ENCODE measurements at regions not wholly inside any gene's neighbourhood (a gene's known extent, or its start where the extent isn't known, plus 50 kb on each side); places are given as distances from the start of the nearest gene placed in this dataset.

DNA sequence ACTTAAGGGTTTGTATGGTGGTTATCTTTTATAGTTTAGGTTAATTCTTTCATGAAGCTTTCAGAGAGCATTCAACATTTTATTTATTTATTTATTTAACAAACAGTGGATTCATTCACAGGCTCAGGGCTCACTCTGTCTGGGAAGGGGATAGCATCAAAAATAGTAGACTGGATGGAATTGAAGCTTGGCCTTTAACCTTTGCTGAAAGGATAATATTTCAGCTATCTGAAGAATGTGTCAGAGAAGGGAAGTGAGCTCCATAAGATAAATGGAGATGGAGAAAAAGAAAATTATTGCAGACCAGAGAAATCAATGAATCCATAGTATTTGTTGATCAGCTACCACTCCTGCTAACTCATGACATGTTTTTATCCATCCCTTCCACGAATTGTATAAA, 305.6 kb downstream of the COG6 start:
- H2AFZ ChIP-seq (ENCODE audit: low read length): no peak overlapping the region
- no peak overlapping the region for H3K27ac ChIP-seq (replicated peaks; ENCODE audit: low read length)

GRCh38 chr13:39963612-39964011, 308.1 kb downstream of the COG6 start:
- no peak overlapping the region for H3K4me2 ChIP-seq (ENCODE audit: insufficient read depth, low read length, poor library complexity, severe bottlenecking)
- no peak overlapping the region for H3K9ac ChIP-seq (ENCODE audit: low read depth, low read length, poor library complexity)
- no peak overlapping the region for H3K4ac ChIP-seq (ENCODE audit: low read length)
- H3K79me1 ChIP-seq (ENCODE audit: low read depth, low read length): no peaks in the 10 kb centered on the region
- DNase-seq (ENCODE audit: low spot score): no peak
- no peak overlapping the region for H4K91ac ChIP-seq (ENCODE audit: low read depth, low read length, poor library complexity)
- H3K4me1 ChIP-seq (ENCODE audit: control insufficient read depth in 2 of 2, insufficient read depth in 1 of 2, low read depth in 1 of 2, low read length in 2 of 2): peaks cover 0 to 7% of the 10 kb centered on the region in 2 donors
- H3K36me3 ChIP-seq (replicated peaks in 1 of 2; ENCODE audit: control insufficient read depth in 2 of 2, insufficient read depth in 2 of 2, low read length in 2 of 2): no peaks in the 10 kb centered on the region
- no peak overlapping the region for H2BK12ac ChIP-seq (ENCODE audit: low read length)
- no peak overlapping the region for H2BK15ac ChIP-seq (ENCODE audit: low read length)
- WGBS, 2 donors (ENCODE audit: extremely low coverage in 2 of 2, insufficient read length in 2 of 2, insufficient replicate concordance in 1 of 2): no CpG with 5 or more reads among the region's 1 CpG
- H3K27me3 ChIP-seq (ENCODE audit: control insufficient read depth in 3 of 3, insufficient read depth in 3 of 3, low read depth in 1 of 3, low read length in 3 of 3): no peaks in the 10 kb centered on the region
- H2BK120ac ChIP-seq (ENCODE audit: low read depth, low read length): no peak overlapping the region
- no peak overlapping the region for H4K8ac ChIP-seq (ENCODE audit: low read depth, low read length)
- no peak overlapping the region for H2AK5ac ChIP-seq (ENCODE audit: low read depth, low read length)
- no peak overlapping the region for H3K18ac ChIP-seq (ENCODE audit: low read length)
- H3K9me3 ChIP-seq (replicated peaks in 1 of 2; ENCODE audit: control insufficient read depth in 2 of 2, insufficient read depth in 1 of 2, low read depth in 1 of 2, low read length in 2 of 2): no peaks in the 10 kb centered on the region
- H2AFZ ChIP-seq (ENCODE audit: low read length): no peak overlapping the region
- H3K23ac ChIP-seq (ENCODE audit: low read depth, low read length, poor library complexity): no peak overlapping the region
- no peak overlapping the region for H3K27ac ChIP-seq (replicated peaks; ENCODE audit: low read length)
- H3K4me3 ChIP-seq (ENCODE audit: low read length in 2 of 2): no peak overlapping the region
- no peak overlapping the region for H3K14ac ChIP-seq (ENCODE audit: low read length)
- H2BK5ac ChIP-seq (ENCODE audit: low read length): no peak overlapping the region

More for the DNA sequence above, 305.6 kb downstream of the COG6 start:
- Histone ChIP-seq H4K91ac (ENCODE audit: low read depth, low read length, poor library complexity) (no peak overlapping the region), H2BK15ac (ENCODE audit: low read length) (no peak overlapping the region), H3K4ac (ENCODE audit: low read length) (no peak overlapping the region), H2AK5ac (ENCODE audit: low read depth, low read length) (no peak overlapping the region), H3K4me1 (ENCODE audit: control insufficient read depth in 2 of 2, insufficient read depth in 1 of 2, low read depth in 1 of 2, low read length in 2 of 2) (peaks cover 0 to 7% of the 10 kb centered on the region in 2 donors), H3K9me3 (replicated peaks in 1 of 2; ENCODE audit: control insufficient read depth in 2 of 2, insufficient read depth in 1 of 2, low read depth in 1 of 2, low read length in 2 of 2) (no peaks in the 10 kb centered on the region), H2BK5ac (ENCODE audit: low read length) (no peak overlapping the region), H3K18ac (ENCODE audit: low read length) (no peak overlapping the region), H2BK12ac (ENCODE audit: low read length) (no peak overlapping the region), H3K14ac (ENCODE audit: low read length) (no peak overlapping the region), H3K4me2 (ENCODE audit: insufficient read depth, low read length, poor library complexity, severe bottlenecking) (no peak overlapping the region), H4K8ac (ENCODE audit: low read depth, low read length) (no peak overlapping the region), H3K27me3 (ENCODE audit: control insufficient read depth in 3 of 3, insufficient read depth in 3 of 3, low read depth in 1 of 3, low read length in 3 of 3) (no peaks in the 10 kb centered on the region), H3K36me3 (replicated peaks in 1 of 2; ENCODE audit: control insufficient read depth in 2 of 2, insufficient read depth in 2 of 2, low read length in 2 of 2) (no peaks in the 10 kb centered on the region), H3K9ac (ENCODE audit: low read depth, low read length, poor library complexity) (no peak overlapping the region), H2BK120ac (ENCODE audit: low read depth, low read length) (no peak overlapping the region), H3K79me1 (ENCODE audit: low read depth, low read length) (no peaks in the 10 kb centered on the region), H3K23ac (ENCODE audit: low read depth, low read length, poor library complexity) (no peak overlapping the region), H3K4me3 (ENCODE audit: low read length in 2 of 2) (no peak overlapping the region)
- WGBS, 2 donors (ENCODE audit: extremely low coverage in 2 of 2, insufficient read length in 2 of 2, insufficient replicate concordance in 1 of 2): no CpG with 5 or more reads among the region's 1 CpG
- no peak for DNase-seq (ENCODE audit: low spot score)

DNA sequence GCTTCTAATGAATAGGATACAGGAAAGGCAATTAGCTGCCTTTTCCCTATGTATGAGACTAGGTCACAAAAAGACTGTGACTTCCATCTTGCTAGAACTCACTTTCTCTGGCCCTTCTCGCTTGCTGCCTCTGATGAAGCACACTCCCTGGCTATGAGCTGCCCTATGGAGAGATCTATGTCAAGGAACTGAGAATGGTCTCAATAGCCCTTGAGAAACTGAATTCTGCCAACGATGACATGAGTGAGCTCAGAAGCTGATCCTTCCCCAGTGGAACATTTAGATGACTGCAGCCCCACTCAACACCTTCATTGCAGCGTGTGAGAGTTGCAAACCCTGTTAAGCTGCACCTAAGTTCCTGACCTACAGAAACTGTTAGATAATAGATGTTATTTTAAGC, 309.8 kb downstream of the COG6 start:
- WGBS, 2 donors (ENCODE audit: extremely low coverage in 2 of 2, insufficient read length in 2 of 2, insufficient replicate concordance in 1 of 2): no CpG with 5 or more reads among the region's 3 CpGs

DNA sequence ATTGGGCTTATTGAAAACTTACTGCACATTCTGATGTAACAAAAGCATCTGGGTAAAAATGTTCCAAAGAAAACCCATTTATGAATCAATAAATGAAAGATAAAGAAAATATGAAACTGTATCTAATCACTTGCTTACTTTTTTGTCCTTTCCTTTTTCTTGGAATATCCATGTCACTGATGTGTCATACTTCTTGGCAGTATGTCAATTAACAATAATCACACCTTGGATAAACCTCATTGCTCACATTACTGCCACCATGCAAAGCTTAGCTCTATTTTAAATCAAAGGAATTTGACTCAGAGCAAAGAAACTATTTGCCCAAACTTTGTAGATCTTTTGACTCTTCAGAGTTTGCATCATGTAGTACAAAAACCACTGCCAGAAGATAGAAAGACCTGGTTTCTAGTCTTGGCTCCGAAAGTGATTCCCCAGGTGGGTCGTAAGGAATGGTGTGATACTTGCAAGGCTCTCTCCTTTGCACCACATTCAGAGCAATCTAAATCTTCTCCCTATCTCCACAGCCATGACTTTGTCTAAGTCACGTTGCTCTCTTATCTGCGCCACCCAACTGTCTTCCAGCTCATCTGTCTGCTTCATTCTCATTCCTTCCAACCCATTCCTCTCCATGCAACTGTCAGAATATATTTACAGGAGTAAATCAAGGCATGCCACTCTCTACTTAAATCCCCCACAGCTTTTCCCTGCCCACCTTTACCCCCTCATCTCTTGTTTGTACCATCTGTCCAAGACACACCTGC, 311.9 kb downstream of the COG6 start:
- H3K36me3 ChIP-seq (replicated peaks in 1 of 2; ENCODE audit: control insufficient read depth in 2 of 2, insufficient read depth in 2 of 2, low read length in 2 of 2): no peaks in the 10 kb centered on the region
- no peak overlapping the region for H2BK12ac ChIP-seq (ENCODE audit: low read length)
- no peaks in the 10 kb centered on the region for H3K79me1 ChIP-seq (ENCODE audit: low read depth, low read length)
- H3K18ac ChIP-seq (ENCODE audit: low read length): no peak overlapping the region
- no peak overlapping the region for H3K14ac ChIP-seq (ENCODE audit: low read length)
- no peak overlapping the region for H2AFZ ChIP-seq (ENCODE audit: low read length)
- no peak overlapping the region for H3K4ac ChIP-seq (ENCODE audit: low read length)
- no peak overlapping the region for H3K23ac ChIP-seq (ENCODE audit: low read depth, low read length, poor library complexity)
- H2AK5ac ChIP-seq (ENCODE audit: low read depth, low read length): no peak overlapping the region
- H4K8ac ChIP-seq (ENCODE audit: low read depth, low read length): no peak overlapping the region
- H2BK5ac ChIP-seq (ENCODE audit: low read length): no peak overlapping the region
- H4K91ac ChIP-seq (ENCODE audit: low read depth, low read length, poor library complexity): no peak overlapping the region
- H3K9ac ChIP-seq (ENCODE audit: low read depth, low read length, poor library complexity): no peak overlapping the region
- no peak overlapping the region for H3K4me3 ChIP-seq (ENCODE audit: low read length in 2 of 2)
- no peak overlapping the region for H2BK15ac ChIP-seq (ENCODE audit: low read length)
- WGBS, 2 donors (ENCODE audit: extremely low coverage in 2 of 2, insufficient read length in 2 of 2, insufficient replicate concordance in 1 of 2): no CpG with 5 or more reads among the region's 4 CpGs
- H3K4me2 ChIP-seq (ENCODE audit: insufficient read depth, low read length, poor library complexity, severe bottlenecking): no peak overlapping the region
- no peaks in the 10 kb centered on the region for H3K27me3 ChIP-seq (ENCODE audit: control insufficient read depth in 3 of 3, insufficient read depth in 3 of 3, low read depth in 1 of 3, low read length in 3 of 3)
- DNase-seq (ENCODE audit: low spot score): no peak
- no peak overlapping the region for H3K27ac ChIP-seq (replicated peaks; ENCODE audit: low read length)
- H3K9me3 ChIP-seq (replicated peaks in 1 of 2; ENCODE audit: control insufficient read depth in 2 of 2, insufficient read depth in 1 of 2, low read depth in 1 of 2, low read length in 2 of 2): no peaks in the 10 kb centered on the region
- peaks cover 4 to 5% of the 10 kb centered on the region in 2 donors for H3K4me1 ChIP-seq (ENCODE audit: control insufficient read depth in 2 of 2, insufficient read depth in 1 of 2, low read depth in 1 of 2, low read length in 2 of 2)
- no peak overlapping the region for H2BK120ac ChIP-seq (ENCODE audit: low read depth, low read length)

More for the DNA sequence above, 309.8 kb downstream of the COG6 start:
- no peak overlapping the region for H3K4ac ChIP-seq (ENCODE audit: low read length)
- H2AFZ ChIP-seq (ENCODE audit: low read length): no peak overlapping the region
- no peak overlapping the region for H2BK5ac ChIP-seq (ENCODE audit: low read length)
- H3K4me1 ChIP-seq (ENCODE audit: control insufficient read depth in 2 of 2, insufficient read depth in 1 of 2, low read depth in 1 of 2, low read length in 2 of 2): peaks cover 5% of the 10 kb centered on the region in 2 donors
- no peak for DNase-seq (ENCODE audit: low spot score)
- no peaks in the 10 kb centered on the region for H3K9me3 ChIP-seq (replicated peaks in 1 of 2; ENCODE audit: control insufficient read depth in 2 of 2, insufficient read depth in 1 of 2, low read depth in 1 of 2, low read length in 2 of 2)
- no peak overlapping the region for H2AK5ac ChIP-seq (ENCODE audit: low read depth, low read length)
- no peak overlapping the region for H3K9ac ChIP-seq (ENCODE audit: low read depth, low read length, poor library complexity)
- H3K18ac ChIP-seq (ENCODE audit: low read length): no peak overlapping the region
- no peaks in the 10 kb centered on the region for H3K27me3 ChIP-seq (ENCODE audit: control insufficient read depth in 3 of 3, insufficient read depth in 3 of 3, low read depth in 1 of 3, low read length in 3 of 3)
- no peak overlapping the region for H3K4me2 ChIP-seq (ENCODE audit: insufficient read depth, low read length, poor library complexity, severe bottlenecking)
- no peaks in the 10 kb centered on the region for H3K36me3 ChIP-seq (replicated peaks in 1 of 2; ENCODE audit: control insufficient read depth in 2 of 2, insufficient read depth in 2 of 2, low read length in 2 of 2)
- no peak overlapping the region for H4K8ac ChIP-seq (ENCODE audit: low read depth, low read length)
- H2BK15ac ChIP-seq (ENCODE audit: low read length): no peak overlapping the region
- no peak overlapping the region for H3K14ac ChIP-seq (ENCODE audit: low read length)
- H2BK12ac ChIP-seq (ENCODE audit: low read length): no peak overlapping the region
- H3K4me3 ChIP-seq (ENCODE audit: low read length in 2 of 2): no peak overlapping the region
- no peak overlapping the region for H4K91ac ChIP-seq (ENCODE audit: low read depth, low read length, poor library complexity)
- H3K79me1 ChIP-seq (ENCODE audit: low read depth, low read length): no peaks in the 10 kb centered on the region
- no peak overlapping the region for H3K27ac ChIP-seq (replicated peaks; ENCODE audit: low read length)
- H3K23ac ChIP-seq (ENCODE audit: low read depth, low read length, poor library complexity): no peak overlapping the region
- H2BK120ac ChIP-seq (ENCODE audit: low read depth, low read length): no peak overlapping the region

All from neuronal stem cell (in vitro differentiated cells).